ENCODE measurements at regions not wholly inside any gene's neighbourhood (a gene's known extent, or its start where the extent isn't known, plus 50 kb on each side); places are given as distances from the start of the nearest gene placed in this dataset.

- Histone ChIP-seq H3K36me3 (ENCODE audit: control insufficient read depth, insufficient read depth, low read length) (no peaks in the 10 kb centered on the region), H3K27me3 (ENCODE audit: control insufficient read depth, insufficient read depth, low read length) (no peaks in the 10 kb centered on the region), H3K27ac (ENCODE audit: low read length) (no peak overlapping the region), H3K4me1 (ENCODE audit: control insufficient read depth, insufficient read depth, low read length) (no peaks in the 10 kb centered on the region), H3K9me3 (ENCODE audit: control insufficient read depth, insufficient read depth, low read length) (peaks cover 13% of the 10 kb centered on the region), H3K4me3 (ENCODE audit: low read length) (no peak overlapping the region)
- no peak for DNase-seq
- no peak overlapping the region for H3K27ac Mint-ChIP-seq
- intact Hi-C loops (cut with micrococcal nuclease): no loop called here
- no peak for TF ChIP-seq CTCF (IDR thresholded peaks at IDR 0.05)
- 78% methylated on average over 4 of the region's 5 CpGs for WGBS (ENCODE audit: insufficient coverage)
- H3K4me1 Mint-ChIP-seq: no peaks in the 10 kb centered on the region
- H3K36me3 Mint-ChIP-seq: peaks cover 7% of the 10 kb centered on the region
- H3K27me3 Mint-ChIP-seq (ENCODE audit: low read depth in 2 of 2): no peaks in the 10 kb centered on the region
- peaks cover 18 to 25% of the 10 kb centered on the region in 2 donors for H3K9me3 Mint-ChIP-seq
- ATAC-seq: no peak
- H3K4me3 Mint-ChIP-seq: no peak overlapping the region
Observed at GRCh38 chr1:191396622-191397021, 761.6 kb upstream of the RGS18 start.

GRCh38 chr1:191398551-191398950 lies 759.7 kb upstream of the RGS18 start:
- H3K36me3 ChIP-seq (ENCODE audit: control insufficient read depth, insufficient read depth, low read length): no peaks in the 10 kb centered on the region
- WGBS (ENCODE audit: insufficient coverage): 86% methylated on average over 3 of the region's 4 CpGs
- DNase-seq: no peak
- no peak overlapping the region for H3K4me3 ChIP-seq (ENCODE audit: low read length)
- ATAC-seq: no peak
- H3K27me3 ChIP-seq (ENCODE audit: control insufficient read depth, insufficient read depth, low read length): no peaks in the 10 kb centered on the region
- no peaks in the 10 kb centered on the region for H3K4me1 ChIP-seq (ENCODE audit: control insufficient read depth, insufficient read depth, low read length)
- Mint-ChIP-seq H3K27me3 (ENCODE audit: low read depth in 2 of 2) (no peaks in the 10 kb centered on the region), H3K4me3 (no peak overlapping the region), H3K9me3 (peaks cover 23 to 32% of the 10 kb centered on the region in 2 donors), H3K36me3 (peaks cover 7% of the 10 kb centered on the region), H3K27ac (no peak overlapping the region), H3K4me1 (no peaks in the 10 kb centered on the region)
- no peak for TF ChIP-seq CTCF (IDR thresholded peaks at IDR 0.05)
- intact Hi-C loops (cut with micrococcal nuclease): no loop called here
- no peak overlapping the region for H3K27ac ChIP-seq (ENCODE audit: low read length)
- peaks cover 9% of the 10 kb centered on the region for H3K9me3 ChIP-seq (ENCODE audit: control insufficient read depth, insufficient read depth, low read length)

GRCh38 chr1:191405417-191405816 lies 752.8 kb upstream of the RGS18 start:
- H3K4me1 Mint-ChIP-seq: no peaks in the 10 kb centered on the region
- H3K4me1 ChIP-seq (ENCODE audit: control insufficient read depth, insufficient read depth, low read length): no peaks in the 10 kb centered on the region
- no peak overlapping the region for H3K27ac ChIP-seq (ENCODE audit: low read length)
- no peak overlapping the region for H3K4me3 Mint-ChIP-seq
- H3K9me3 Mint-ChIP-seq: peaks cover 20 to 31% of the 10 kb centered on the region in 2 donors
- H3K36me3 ChIP-seq (ENCODE audit: control insufficient read depth, insufficient read depth, low read length): no peaks in the 10 kb centered on the region
- H3K9me3 ChIP-seq (ENCODE audit: control insufficient read depth, insufficient read depth, low read length): no peaks in the 10 kb centered on the region
- DNase-seq (no peak), ATAC-seq (no peak)
- H3K27ac Mint-ChIP-seq: no peak overlapping the region
- no peaks in the 10 kb centered on the region for H3K27me3 ChIP-seq (ENCODE audit: control insufficient read depth, insufficient read depth, low read length)
- H3K4me3 ChIP-seq (ENCODE audit: low read length): no peak overlapping the region
- H3K36me3 Mint-ChIP-seq: no peaks in the 10 kb centered on the region
- H3K27me3 Mint-ChIP-seq (ENCODE audit: low read depth in 2 of 2): no peaks in the 10 kb centered on the region
- WGBS (ENCODE audit: insufficient coverage): 81% methylated on average over 3 of the region's 3 CpGs
- no peak for TF ChIP-seq CTCF (IDR thresholded peaks at IDR 0.05)
- intact Hi-C loops (cut with micrococcal nuclease): no loop called here

GRCh38 chr1:191414981-191415640 lies 743.2 kb upstream of the RGS18 start:
- Histone ChIP-seq H3K4me1 (ENCODE audit: control insufficient read depth, insufficient read depth, low read length) (no peaks in the 10 kb centered on the region), H3K36me3 (ENCODE audit: control insufficient read depth, insufficient read depth, low read length) (no peaks in the 10 kb centered on the region), H3K27ac (ENCODE audit: low read length) (no peak overlapping the region), H3K4me3 (ENCODE audit: low read length) (no peak overlapping the region), H3K27me3 (ENCODE audit: control insufficient read depth, insufficient read depth, low read length) (no peaks in the 10 kb centered on the region), H3K9me3 (ENCODE audit: control insufficient read depth, insufficient read depth, low read length) (no peaks in the 10 kb centered on the region)
- H3K36me3 Mint-ChIP-seq: no peaks in the 10 kb centered on the region
- TF ChIP-seq CTCF (IDR thresholded peaks at IDR 0.05): no peak
- H3K9me3 Mint-ChIP-seq: peaks cover 5 to 6% of the 10 kb centered on the region in 2 donors
- WGBS (ENCODE audit: insufficient coverage): 100% methylated on average over 1 of the region's 2 CpGs
- no peak overlapping the region for H3K4me3 Mint-ChIP-seq
- no peaks in the 10 kb centered on the region for H3K27me3 Mint-ChIP-seq (ENCODE audit: low read depth in 2 of 2)
- no peak for DNase-seq
- intact Hi-C loops (cut with micrococcal nuclease): no loop called here
- H3K27ac Mint-ChIP-seq: no peak overlapping the region
- H3K4me1 Mint-ChIP-seq: no peaks in the 10 kb centered on the region
- ATAC-seq: no peak

Data from natural killer cell (primary cell).